Osteoblast (primary cell): ENCODE measurements at regions not wholly inside any gene's neighbourhood (a gene's known extent, or its start where the extent isn't known, plus 50 kb on each side); places are given as distances from the start of the nearest gene placed in this dataset.

Source experiments
- DNase-seq: peaks from one replicate; pipeline ENCODE4 v3.0.0; 2011; ENCODE audit warnings: low spot score, mixed read lengths; ENCODE audit not compliant: insufficient read length; ENCODE audit errors: missing footprints
- H2AFZ ChIP-seq: 2 replicates; pipeline ENCODE4 v1.6.0; 2011; ENCODE audit warnings: mild to moderate bottlenecking, low read length
- H3K27ac ChIP-seq: 2 replicates; pipeline ENCODE4 v1.5.1; 2011; ENCODE audit warnings: mild to moderate bottlenecking, low read depth, low read length, moderate library complexity
- H3K27me3 ChIP-seq: 2 replicates; pipeline ENCODE4 v1.6.0; 2012; ENCODE audit warnings: mild to moderate bottlenecking, control low read depth, inconsistent platforms, low read length, moderate library complexity; ENCODE audit not compliant: insufficient read depth
- H3K36me3 ChIP-seq: 2 replicates; pipeline ENCODE4 v1.5.1; 2011; ENCODE audit warnings: mild to moderate bottlenecking, low read length, control low read depth, moderate library complexity; ENCODE audit not compliant: insufficient read depth
- H3K4me1 ChIP-seq: 2 replicates; pipeline ENCODE4 v1.5.1; 2011; ENCODE audit warnings: mild to moderate bottlenecking, low read length, control low read depth, moderate library complexity; ENCODE audit not compliant: insufficient read depth
- H3K4me2 ChIP-seq: 2 replicates; pipeline ENCODE4 v1.6.0; 2011; ENCODE audit warnings: mild to moderate bottlenecking, low read length; ENCODE audit not compliant: insufficient read depth
- H3K4me3 ChIP-seq: fragments of 200-600 bp; sonication (generic); 3 replicates; pipeline ENCODE4 v1.5.1; 2012; ENCODE audit warnings: mild to moderate bottlenecking, low read length, inconsistent platforms; ENCODE audit not compliant: insufficient read depth
- H3K79me2 ChIP-seq: 2 replicates; pipeline ENCODE4 v1.6.0; 2012; ENCODE audit warnings: mild to moderate bottlenecking, low read length, control low read depth, inconsistent platforms; ENCODE audit not compliant: insufficient read depth
- H3K9me3 ChIP-seq: 2 replicates; pipeline ENCODE4 v1.5.1; 2011; ENCODE audit warnings: low read depth, low read length, control low read depth
- H4K20me1 ChIP-seq: 2 replicates; pipeline ENCODE4 v1.6.0; 2012; ENCODE audit warnings: mild to moderate bottlenecking, low read length, control low read depth; ENCODE audit not compliant: insufficient read depth
- CTCF ChIP-seq: IDR thresholded peaks from 2 replicates; pipeline ENCODE4 v1.5.1; 2011; ENCODE audit warnings: mild to moderate bottlenecking, low read depth, low read length, moderate library complexity; ENCODE audit errors: extremely low read depth

- Histone ChIP-seq H3K4me1 (no peaks in the 10 kb centered on the region), H3K4me2 (no peak overlapping the region), H3K79me2 (no peaks in the 10 kb centered on the region), H3K27ac (no peak overlapping the region), H2AFZ (no peak overlapping the region), H3K36me3 (no peaks in the 10 kb centered on the region), H4K20me1 (no peaks in the 10 kb centered on the region), H3K4me3 (no peak overlapping the region), H3K27me3 (no peaks in the 10 kb centered on the region), H3K9me3 (no peaks in the 10 kb centered on the region)
- DNase-seq, result no peak
- TF ChIP-seq CTCF, result no peak
Observed at GRCh38 chr5:13625616-13626198, 318.8 kb downstream of the DNAH5 start.

GRCh38 chr5:13624283-13625074 is 320.0 kb downstream of the DNAH5 start:
- H3K79me2 ChIP-seq, result no peaks in the 10 kb centered on the region
- H3K4me2 ChIP-seq, result no peak overlapping the region
- no peak overlapping the region for H2AFZ ChIP-seq
- DNase-seq, result no peak
- no peaks in the 10 kb centered on the region for H3K9me3 ChIP-seq
- no peak for TF ChIP-seq CTCF
- no peak overlapping the region for H3K4me3 ChIP-seq
- no peaks in the 10 kb centered on the region for H3K4me1 ChIP-seq
- no peaks in the 10 kb centered on the region for H3K27me3 ChIP-seq
- no peak overlapping the region for H3K27ac ChIP-seq
- no peaks in the 10 kb centered on the region for H4K20me1 ChIP-seq
- no peaks in the 10 kb centered on the region for H3K36me3 ChIP-seq

GRCh38 chr5:13613621-13614020 is 330.9 kb downstream of the DNAH5 start:
- Histone ChIP-seq H3K27me3 (no peaks in the 10 kb centered on the region), H3K9me3 (no peaks in the 10 kb centered on the region), H3K27ac (no peak overlapping the region), H3K4me2 (no peak overlapping the region), H3K4me3 (no peak overlapping the region), H3K4me1 (no peaks in the 10 kb centered on the region), H2AFZ (no peak overlapping the region), H3K36me3 (no peaks in the 10 kb centered on the region), H4K20me1 (no peaks in the 10 kb centered on the region), H3K79me2 (no peaks in the 10 kb centered on the region)
- no peak for DNase-seq
- no peak for TF ChIP-seq CTCF

- Histone ChIP-seq H3K27me3 (no peaks in the 10 kb centered on the region), H3K4me1 (no peaks in the 10 kb centered on the region), H3K4me3 (no peak overlapping the region), H4K20me1 (no peaks in the 10 kb centered on the region), H3K36me3 (no peaks in the 10 kb centered on the region), H3K4me2 (no peak overlapping the region), H3K79me2 (no peaks in the 10 kb centered on the region), H3K9me3 (no peaks in the 10 kb centered on the region), H3K27ac (no peak overlapping the region), H2AFZ (no peak overlapping the region)
- DNase-seq, result no peak
- no peak for TF ChIP-seq CTCF
Observed at GRCh38 chr5:13611604-13612003, 332.9 kb downstream of the DNAH5 start.
